ENCODE measurements at regions not wholly inside any gene's neighbourhood (a gene's known extent, or its start where the extent isn't known, plus 50 kb on each side); places are given as distances from the start of the nearest gene placed in this dataset.

DNA sequence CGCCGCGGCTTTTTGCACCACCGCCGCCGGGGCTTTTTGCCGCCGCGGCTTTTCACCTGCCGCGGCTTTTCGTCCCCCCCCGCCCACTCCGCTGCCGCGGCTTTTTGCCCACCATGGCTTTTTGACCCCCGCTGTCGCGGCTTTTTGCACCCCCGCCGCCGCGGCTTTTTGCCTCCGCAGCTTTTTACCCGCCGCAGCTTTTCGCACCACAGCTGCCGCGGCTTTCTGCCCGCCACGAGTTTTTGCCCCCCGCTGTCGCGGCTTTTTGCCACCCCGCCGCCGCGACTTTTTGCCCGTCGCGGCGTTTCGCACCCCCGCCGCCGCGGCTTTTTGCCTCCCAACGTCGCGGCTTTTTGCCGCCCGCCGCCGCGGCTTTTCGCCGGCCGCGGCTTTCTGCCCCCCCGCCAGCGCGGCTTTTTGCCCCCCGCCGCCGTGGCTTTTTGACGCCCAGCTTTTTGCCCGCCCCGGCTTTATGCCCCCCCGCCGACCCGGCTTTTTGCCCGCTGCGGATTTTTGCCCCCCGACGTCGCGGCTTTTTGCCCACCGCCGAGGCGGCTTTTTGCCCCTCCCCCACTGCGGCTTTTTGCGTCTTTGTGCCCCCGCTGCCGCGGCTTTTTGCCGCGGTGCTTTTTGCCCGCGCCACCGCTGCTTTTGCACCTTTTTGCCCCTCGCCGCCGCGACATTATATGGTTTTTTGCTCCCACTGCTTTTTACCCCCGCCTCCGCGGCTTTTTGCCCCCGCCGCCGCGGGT, 1343.6 kb downstream of the TP53TG3F start:
- TF ChIP-seq, protein P1, sequence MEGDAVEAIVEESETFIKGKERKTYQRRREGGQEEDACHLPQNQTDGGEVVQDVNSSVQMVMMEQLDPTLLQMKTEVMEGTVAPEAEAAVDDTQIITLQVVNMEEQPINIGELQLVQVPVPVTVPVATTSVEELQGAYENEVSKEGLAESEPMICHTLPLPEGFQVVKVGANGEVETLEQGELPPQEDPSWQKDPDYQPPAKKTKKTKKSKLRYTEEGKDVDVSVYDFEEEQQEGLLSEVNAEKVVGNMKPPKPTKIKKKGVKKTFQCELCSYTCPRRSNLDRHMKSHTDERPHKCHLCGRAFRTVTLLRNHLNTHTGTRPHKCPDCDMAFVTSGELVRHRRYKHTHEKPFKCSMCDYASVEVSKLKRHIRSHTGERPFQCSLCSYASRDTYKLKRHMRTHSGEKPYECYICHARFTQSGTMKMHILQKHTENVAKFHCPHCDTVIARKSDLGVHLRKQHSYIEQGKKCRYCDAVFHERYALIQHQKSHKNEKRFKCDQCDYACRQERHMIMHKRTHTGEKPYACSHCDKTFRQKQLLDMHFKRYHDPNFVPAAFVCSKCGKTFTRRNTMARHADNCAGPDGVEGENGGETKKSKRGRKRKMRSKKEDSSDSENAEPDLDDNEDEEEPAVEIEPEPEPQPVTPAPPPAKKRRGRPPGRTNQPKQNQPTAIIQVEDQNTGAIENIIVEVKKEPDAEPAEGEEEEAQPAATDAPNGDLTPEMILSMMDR (IDR thresholded peaks at IDR 0.05) = no peak
- no peak for TF ChIP-seq POLR2A (IDR thresholded peaks at IDR 0.05)
